GM12872 (cell line): ENCODE measurements at regions not wholly inside any gene's neighbourhood (a gene's known extent, or its start where the extent isn't known, plus 50 kb on each side); places are given as distances from the start of the nearest gene placed in this dataset.

Experiments used
- CTCF ChIP-seq: IDR thresholded peaks from 3 replicates; pipeline ENCODE4 v1.5.1; 2011; ENCODE audit warnings: low read depth, mild to moderate bottlenecking, low read length, moderate library complexity; ENCODE audit not compliant: insufficient read depth

GRCh38 chr4:59240011-59240410 is 1960.1 kb upstream of the ADGRL3 start:
- no peak for TF ChIP-seq CTCF

- no peak for TF ChIP-seq CTCF
These were observed 1957.1 kb upstream of the ADGRL3 start for GRCh38 chr4:59243038-59243437.

GRCh38 chr4:59247032-59247431 is 1953.1 kb upstream of the ADGRL3 start:
- TF ChIP-seq CTCF: no peak

GRCh38 chr4:59248313-59248712 is 1951.8 kb upstream of the ADGRL3 start:
- no peak for TF ChIP-seq CTCF

- TF ChIP-seq CTCF: no peak
These were observed 1951.0 kb upstream of the ADGRL3 start for GRCh38 chr4:59249110-59249509.

GRCh38 chr4:59258002-59258401 is 1942.1 kb upstream of the ADGRL3 start:
- TF ChIP-seq CTCF: no peak

GRCh38 chr4:59307609-59308008 is 1892.5 kb upstream of the ADGRL3 start:
- no peak for TF ChIP-seq CTCF

GRCh38 chr4:59314637-59315036 is 1885.5 kb upstream of the ADGRL3 start:
- no peak for TF ChIP-seq CTCF
